Right cardiac atrium (tissue), 5 donors: ENCODE measurements at regions not wholly inside any gene's neighbourhood (a gene's known extent, or its start where the extent isn't known, plus 50 kb on each side); places are given as distances from the start of the nearest gene placed in this dataset.

ENCODE experiments used
- ATAC-seq, 2 donors: fragments of 200-7000 bp; cut with Tn5 transposase; one replicate each; pipeline versions ENCODE4 v1.8.0 to v1.9.1; 2020; ENCODE audit warnings: moderate library complexity in 2 of 2, mild to moderate bottlenecking in 1 of 2
- DNase-seq, 3 donors: peaks; one replicate each; pipeline ENCODE4 v3.0.0-alpha.2; 2020
- H3K27ac ChIP-seq: one replicate; pipeline ENCODE4 v1.5.1; 2013; ENCODE audit warnings: mild to moderate bottlenecking, low read length, control low read depth, moderate library complexity
- H3K27me3 ChIP-seq: one replicate; pipeline ENCODE4 v1.6.1; 2013; ENCODE audit not compliant: control insufficient read depth, insufficient read depth
- H3K4me1 ChIP-seq: one replicate; pipeline ENCODE4 v1.6.1; 2013; ENCODE audit warnings: low read length; ENCODE audit not compliant: control insufficient read depth, insufficient read depth
- H3K4me3 ChIP-seq: one replicate; pipeline ENCODE4 v1.5.1; 2013; ENCODE audit warnings: low read length, control low read depth
- H3K9me3 ChIP-seq: one replicate; pipeline ENCODE4 v1.6.1; 2013; ENCODE audit warnings: low read length; ENCODE audit not compliant: control insufficient read depth
- WGBS: extraction: QIAGEN DNeasy Blood & Tissue Kit; methylation state at CpG from one replicate; pipeline ENCODE4 v1.1.7; 2013; 5-methylcytosine and 5-hydroxymethylcytosine counted together
- intact Hi-C, 4 donors: fragments of 100-400 bp; cut with DNase I; formaldehyde crosslinking; loops; one replicate each; pipeline versions ENCODE4 v1.11.0 to v1.14.0; 2022 to 2023
- donor health status: healthy with polysubstance abuse.
- donor health status: DM: no; HTN: yes; CAD: no.
- donor health status: DM: no; HTN: no; CAD: no.
- donor health status: DM: no; HTN: yes; CAD: no; lungs with severe emphysema.
- donor health status: DM: yes; HTN: yes; CAD: no.

GRCh38 chr5:33372721-33373472 is 67.9 kb upstream of the TARS1 start:
- intact Hi-C loops = no loop called here
- ATAC-seq = no peak
- 86% methylated on average over 6 of the region's 6 CpGs for WGBS

GRCh38 chr5:33375900-33376299 is 64.9 kb upstream of the TARS1 start:
- Histone ChIP-seq H3K27me3 (no peaks in the 10 kb centered on the region), H3K9me3 (peaks cover 5% of the 10 kb centered on the region), H3K4me3 (no peak overlapping the region), H3K27ac (no peak overlapping the region), H3K4me1 (no peaks in the 10 kb centered on the region)
- intact Hi-C loops = no loop called here
- ATAC-seq = peak in 1 of 2 donors; percentile 11
- 61% methylated on average over 2 of the region's 2 CpGs for WGBS
- no peak for DNase-seq

More at GRCh38 chr5:33372721-33373472, 67.9 kb upstream of the TARS1 start:
- Histone ChIP-seq H3K4me1 (no peaks in the 10 kb centered on the region), H3K9me3 (peaks cover 2% of the 10 kb centered on the region), H3K27me3 (no peaks in the 10 kb centered on the region), H3K4me3 (no peak overlapping the region), H3K27ac (no peak overlapping the region)
- DNase-seq = no peak

DNA sequence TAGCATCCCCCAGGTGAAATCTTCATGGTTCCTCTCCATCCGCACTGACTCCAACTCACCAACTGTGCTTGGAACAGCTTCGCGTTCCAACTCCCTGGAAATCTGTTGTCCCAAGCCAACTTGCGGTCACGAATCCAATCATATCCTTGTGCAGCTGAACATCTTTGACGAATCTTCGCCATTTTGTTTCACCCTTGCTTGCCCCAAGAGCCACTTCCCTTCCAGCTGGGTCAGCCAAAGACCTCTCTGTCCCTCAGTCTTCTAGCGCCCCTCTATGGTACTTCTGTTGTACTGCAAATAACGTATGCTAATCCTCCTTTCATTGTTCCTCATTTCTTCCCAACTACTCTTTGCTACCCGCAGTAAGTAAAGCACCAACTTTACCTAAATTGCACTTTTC is 61.0 kb upstream of the TARS1 start:
- DNase-seq (no peak), ATAC-seq (peak in 1 of 2 donors; percentile 42)
- 66% methylated on average over 10 of the region's 10 CpGs for WGBS
- no peak overlapping the region for H3K4me3 ChIP-seq
- no peak overlapping the region for H3K27ac ChIP-seq
- peaks cover 5% of the 10 kb centered on the region for H3K9me3 ChIP-seq
- no peaks in the 10 kb centered on the region for H3K4me1 ChIP-seq
- no peaks in the 10 kb centered on the region for H3K27me3 ChIP-seq
- intact Hi-C loops = no loop called here

- Histone ChIP-seq H3K9me3 (peaks cover 6% of the 10 kb centered on the region), H3K27ac (no peak overlapping the region), H3K27me3 (no peaks in the 10 kb centered on the region), H3K4me3 (no peak overlapping the region), H3K4me1 (no peaks in the 10 kb centered on the region)
- intact Hi-C loops = no loop called here
- DNase-seq = no peak
- no peak for ATAC-seq
- WGBS = 87% methylated on average over 1 of the region's 1 CpG
These were observed 59.5 kb upstream of the TARS1 start for GRCh38 chr5:33381243-33381642.
